GM23338 (cell line): ENCODE measurements at regions not wholly inside any gene's neighbourhood (a gene's known extent, or its start where the extent isn't known, plus 50 kb on each side); places are given as distances from the start of the nearest gene placed in this dataset.

Experiments
- ATAC-seq: fragments of 200-7000 bp; cut with Tn5 transposase; 3 replicates; pipeline ENCODE4 v1.9.1; 2020
- DNase-seq: peaks from one replicate; pipeline ENCODE4 v3.0.0-alpha.2; 2015; ENCODE audit warnings: low spot score
- H2AFZ ChIP-seq: fragments of 200-600 bp; sonication (generic); 2 replicates; pipeline ENCODE4 v1.8.0; 2016; ENCODE audit warnings: antibody characterized with exemption, mild to moderate bottlenecking, moderate library complexity
- H3F3A ChIP-seq: fragments of 200-600 bp; sonication (generic); replicated peaks from 2 replicates; pipeline ENCODE4 v1.8.0; 2017; ENCODE audit warnings: antibody characterized with exemption, mixed run types, low read depth
- H3K27ac ChIP-seq: fragments of 200-600 bp; sonication (generic); 2 replicates; pipeline ENCODE4 v1.6.1; 2016; ENCODE audit warnings: low read depth
- H3K27me3 ChIP-seq: fragments of 200-600 bp; sonication (generic); 2 replicates; pipeline ENCODE4 v1.8.0; 2016; ENCODE audit warnings: mild to moderate bottlenecking, mixed run types, moderate library complexity; ENCODE audit not compliant: insufficient read depth
- H3K36me3 ChIP-seq: fragments of 200-600 bp; sonication (generic); 2 replicates; pipeline ENCODE4 v1.8.0; 2016; ENCODE audit warnings: mild to moderate bottlenecking; ENCODE audit not compliant: insufficient read depth
- H3K4me1 ChIP-seq: fragments of 200-600 bp; sonication (generic); 2 replicates; pipeline ENCODE4 v1.8.0; 2016; ENCODE audit warnings: mild to moderate bottlenecking, moderate library complexity; ENCODE audit not compliant: insufficient read depth
- H3K4me2 ChIP-seq: fragments of 200-600 bp; sonication (generic); 2 replicates; pipeline ENCODE4 v1.7.1; 2017; ENCODE audit warnings: mixed run types
- H3K4me3 ChIP-seq: fragments of 200-600 bp; sonication (generic); 2 replicates; pipeline ENCODE4 v1.6.1; 2016; ENCODE audit warnings: mixed run types
- H3K79me2 ChIP-seq: fragments of 200-600 bp; sonication (generic); replicated peaks from 2 replicates; pipeline ENCODE4 v1.8.0; 2017; ENCODE audit warnings: mild to moderate bottlenecking; ENCODE audit not compliant: insufficient read depth
- H3K9me2 ChIP-seq: fragments of 200-600 bp; sonication (generic); 2 replicates; pipeline ENCODE4 v1.8.0; 2017; ENCODE audit not compliant: insufficient read depth
- H4K20me1 ChIP-seq: fragments of 200-600 bp; sonication (generic); replicated peaks from 2 replicates; pipeline ENCODE4 v1.8.0; 2017; ENCODE audit warnings: mild to moderate bottlenecking; ENCODE audit not compliant: insufficient read depth
- H3K27ac Mint-ChIP-seq: 2 replicates; pipeline ENCODE4 v1.8.0; 2020; ENCODE audit warnings: inconsistent platforms, mild to moderate bottlenecking, moderate library complexity, mixed read lengths
- H3K27me3 Mint-ChIP-seq: 3 replicates; pipeline ENCODE4 v1.8.0; 2022; ENCODE audit warnings: low read depth, mild to moderate bottlenecking, moderate library complexity, mixed read lengths, inconsistent platforms; ENCODE audit not compliant: insufficient read depth, poor library complexity
- H3K36me3 Mint-ChIP-seq: 3 replicates; pipeline ENCODE4 v1.8.0; 2021; ENCODE audit warnings: low read depth, mild to moderate bottlenecking, inconsistent platforms, moderate library complexity, mixed read lengths
- H3K4me1 Mint-ChIP-seq: 3 replicates; pipeline ENCODE4 v1.8.0; 2020; ENCODE audit warnings: mild to moderate bottlenecking, inconsistent platforms, mixed read lengths
- H3K4me3 Mint-ChIP-seq: 3 replicates; pipeline ENCODE4 v1.8.0; 2021; ENCODE audit warnings: moderate library complexity, mild to moderate bottlenecking, inconsistent platforms, mixed read lengths
- H3K9me3 Mint-ChIP-seq: 3 replicates; pipeline ENCODE4 v1.8.0; 2020; ENCODE audit warnings: moderate library complexity, mild to moderate bottlenecking, inconsistent platforms, mixed read lengths
- EZH2 ChIP-seq: fragments of 200-600 bp; sonication (generic); IDR thresholded peaks from one replicate; pipeline ENCODE4 v1.8.0; 2017; ENCODE audit warnings: antibody characterized with exemption, mild to moderate bottlenecking, low read depth; ENCODE audit not compliant: unreplicated experiment
- EZH2phosphoT487 ChIP-seq: fragments of 200-600 bp; sonication (generic); IDR thresholded peaks from one replicate; pipeline ENCODE4 v1.8.1; 2018; ENCODE audit warnings: antibody characterized with exemption; ENCODE audit not compliant: unreplicated experiment
- JUNB ChIP-seq: IDR thresholded peaks from one replicate; pipeline ENCODE4 v1.6.1; 2016; ENCODE audit warnings: antibody characterized with exemption; ENCODE audit not compliant: unreplicated experiment
- STAT1 ChIP-seq: IDR thresholded peaks from one replicate; pipeline ENCODE4 v1.6.1; 2016; ENCODE audit warnings: antibody characterized with exemption; ENCODE audit not compliant: unreplicated experiment
- ZNF331 ChIP-seq: fragments of 250-450 bp; sonication (Bioruptor Pico); IDR thresholded peaks from 2 replicates; pipeline ENCODE4 v1.5.0; 2020; ENCODE audit warnings: low read depth, mild to moderate bottlenecking, moderate library complexity
- TF ChIP-seq, protein P1 (sequence below): fragments of 250-450 bp; sonication (Bioruptor Pico); IDR thresholded peaks from 2 replicates; pipeline ENCODE4 v1.5.0; 2020; ENCODE audit warnings: mild to moderate bottlenecking, moderate library complexity
- TF ChIP-seq, protein P2 (sequence below): IDR thresholded peaks from 2 replicates; pipeline ENCODE4 v1.6.1; 2016; ENCODE audit warnings: antibody characterized with exemption

DNA sequence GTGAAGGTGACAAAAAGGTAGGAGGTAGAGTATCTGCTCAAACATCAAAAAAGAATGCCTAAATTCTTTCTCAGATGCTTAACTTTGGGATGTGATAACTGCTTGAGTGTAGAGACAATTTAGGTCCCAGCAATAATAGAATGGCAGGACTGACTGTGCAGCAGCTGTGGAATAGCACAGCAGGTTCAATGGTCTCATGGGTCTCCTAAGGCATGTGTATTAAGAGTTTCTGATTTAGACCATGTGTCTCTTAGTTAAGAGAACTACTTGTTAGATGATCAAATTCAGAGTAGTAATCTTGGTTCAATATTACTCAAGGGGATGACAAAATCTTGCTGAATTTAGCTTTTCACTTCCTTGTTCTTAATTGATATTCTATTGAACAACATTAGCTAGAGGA, 72.0 kb downstream of the ALX1 start:
- H3F3A ChIP-seq: no peaks in the 10 kb centered on the region
- Mint-ChIP-seq H3K27me3 (no peaks in the 10 kb centered on the region), H3K36me3 (no peaks in the 10 kb centered on the region), H3K27ac (no peak overlapping the region), H3K9me3 (no peaks in the 10 kb centered on the region), H3K4me1 (peaks cover 12% of the 10 kb centered on the region), H3K4me3 (no peak overlapping the region)
- DNase-seq (no peak), ATAC-seq (no peak)
- H3K4me1 ChIP-seq: peaks cover 11% of the 10 kb centered on the region
- H3K36me3 ChIP-seq: no peaks in the 10 kb centered on the region
- H3K9me2 ChIP-seq: no peaks in the 10 kb centered on the region
- TF ChIP-seq EZH2phosphoT487 (no peak), JUNB (no peak)
- TF ChIP-seq, protein P1, sequence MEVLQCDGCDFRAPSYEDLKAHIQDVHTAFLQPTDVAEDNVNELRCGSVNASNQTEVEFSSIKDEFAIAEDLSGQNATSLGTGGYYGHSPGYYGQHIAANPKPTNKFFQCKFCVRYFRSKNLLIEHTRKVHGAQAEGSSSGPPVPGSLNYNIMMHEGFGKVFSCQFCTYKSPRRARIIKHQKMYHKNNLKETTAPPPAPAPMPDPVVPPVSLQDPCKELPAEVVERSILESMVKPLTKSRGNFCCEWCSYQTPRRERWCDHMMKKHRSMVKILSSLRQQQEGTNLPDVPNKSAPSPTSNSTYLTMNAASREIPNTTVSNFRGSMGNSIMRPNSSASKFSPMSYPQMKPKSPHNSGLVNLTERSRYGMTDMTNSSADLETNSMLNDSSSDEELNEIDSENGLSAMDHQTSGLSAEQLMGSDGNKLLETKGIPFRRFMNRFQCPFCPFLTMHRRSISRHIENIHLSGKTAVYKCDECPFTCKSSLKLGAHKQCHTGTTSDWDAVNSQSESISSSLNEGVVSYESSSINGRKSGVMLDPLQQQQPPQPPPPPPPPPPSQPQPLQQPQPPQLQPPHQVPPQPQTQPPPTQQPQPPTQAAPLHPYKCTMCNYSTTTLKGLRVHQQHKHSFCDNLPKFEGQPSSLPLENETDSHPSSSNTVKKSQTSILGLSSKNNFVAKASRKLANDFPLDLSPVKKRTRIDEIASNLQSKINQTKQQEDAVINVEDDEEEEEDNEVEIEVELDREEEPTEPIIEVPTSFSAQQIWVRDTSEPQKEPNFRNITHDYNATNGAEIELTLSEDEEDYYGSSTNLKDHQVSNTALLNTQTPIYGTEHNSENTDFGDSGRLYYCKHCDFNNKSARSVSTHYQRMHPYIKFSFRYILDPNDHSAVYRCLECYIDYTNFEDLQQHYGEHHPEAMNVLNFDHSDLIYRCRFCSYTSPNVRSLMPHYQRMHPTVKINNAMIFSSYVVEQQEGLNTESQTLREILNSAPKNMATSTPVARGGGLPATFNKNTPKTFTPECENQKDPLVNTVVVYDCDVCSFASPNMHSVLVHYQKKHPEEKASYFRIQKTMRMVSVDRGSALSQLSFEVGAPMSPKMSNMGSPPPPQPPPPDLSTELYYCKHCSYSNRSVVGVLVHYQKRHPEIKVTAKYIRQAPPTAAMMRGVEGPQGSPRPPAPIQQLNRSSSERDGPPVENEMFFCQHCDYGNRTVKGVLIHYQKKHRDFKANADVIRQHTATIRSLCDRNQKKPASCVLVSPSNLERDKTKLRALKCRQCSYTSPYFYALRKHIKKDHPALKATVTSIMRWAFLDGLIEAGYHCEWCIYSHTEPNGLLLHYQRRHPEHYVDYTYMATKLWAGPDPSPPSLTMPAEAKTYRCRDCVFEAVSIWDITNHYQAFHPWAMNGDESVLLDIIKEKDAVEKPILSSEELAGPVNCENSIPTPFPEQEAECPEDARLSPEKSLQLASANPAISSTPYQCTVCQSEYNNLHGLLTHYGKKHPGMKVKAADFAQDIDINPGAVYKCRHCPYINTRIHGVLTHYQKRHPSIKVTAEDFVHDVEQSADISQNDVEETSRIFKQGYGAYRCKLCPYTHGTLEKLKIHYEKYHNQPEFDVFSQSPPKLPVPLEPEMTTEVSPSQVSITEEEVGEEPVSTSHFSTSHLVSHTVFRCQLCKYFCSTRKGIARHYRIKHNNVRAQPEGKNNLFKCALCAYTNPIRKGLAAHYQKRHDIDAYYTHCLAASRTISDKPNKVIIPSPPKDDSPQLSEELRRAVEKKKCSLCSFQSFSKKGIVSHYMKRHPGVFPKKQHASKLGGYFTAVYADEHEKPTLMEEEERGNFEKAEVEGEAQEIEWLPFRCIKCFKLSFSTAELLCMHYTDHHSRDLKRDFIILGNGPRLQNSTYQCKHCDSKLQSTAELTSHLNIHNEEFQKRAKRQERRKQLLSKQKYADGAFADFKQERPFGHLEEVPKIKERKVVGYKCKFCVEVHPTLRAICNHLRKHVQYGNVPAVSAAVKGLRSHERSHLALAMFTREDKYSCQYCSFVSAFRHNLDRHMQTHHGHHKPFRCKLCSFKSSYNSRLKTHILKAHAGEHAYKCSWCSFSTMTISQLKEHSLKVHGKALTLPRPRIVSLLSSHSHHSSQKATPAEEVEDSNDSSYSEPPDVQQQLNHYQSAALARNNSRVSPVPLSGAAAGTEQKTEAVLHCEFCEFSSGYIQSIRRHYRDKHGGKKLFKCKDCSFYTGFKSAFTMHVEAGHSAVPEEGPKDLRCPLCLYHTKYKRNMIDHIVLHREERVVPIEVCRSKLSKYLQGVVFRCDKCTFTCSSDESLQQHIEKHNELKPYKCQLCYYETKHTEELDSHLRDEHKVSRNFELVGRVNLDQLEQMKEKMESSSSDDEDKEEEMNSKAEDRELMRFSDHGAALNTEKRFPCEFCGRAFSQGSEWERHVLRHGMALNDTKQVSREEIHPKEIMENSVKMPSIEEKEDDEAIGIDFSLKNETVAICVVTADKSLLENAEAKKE (CRISPR knock-in tag): no peak
- no peaks in the 10 kb centered on the region for H3K79me2 ChIP-seq
- H3K27me3 ChIP-seq: no peaks in the 10 kb centered on the region
- no peak overlapping the region for H3K4me3 ChIP-seq
- H4K20me1 ChIP-seq: no peaks in the 10 kb centered on the region
- no peak overlapping the region for H3K4me2 ChIP-seq
- H2AFZ ChIP-seq: no peak overlapping the region
- H3K27ac ChIP-seq: no peak overlapping the region

DNA sequence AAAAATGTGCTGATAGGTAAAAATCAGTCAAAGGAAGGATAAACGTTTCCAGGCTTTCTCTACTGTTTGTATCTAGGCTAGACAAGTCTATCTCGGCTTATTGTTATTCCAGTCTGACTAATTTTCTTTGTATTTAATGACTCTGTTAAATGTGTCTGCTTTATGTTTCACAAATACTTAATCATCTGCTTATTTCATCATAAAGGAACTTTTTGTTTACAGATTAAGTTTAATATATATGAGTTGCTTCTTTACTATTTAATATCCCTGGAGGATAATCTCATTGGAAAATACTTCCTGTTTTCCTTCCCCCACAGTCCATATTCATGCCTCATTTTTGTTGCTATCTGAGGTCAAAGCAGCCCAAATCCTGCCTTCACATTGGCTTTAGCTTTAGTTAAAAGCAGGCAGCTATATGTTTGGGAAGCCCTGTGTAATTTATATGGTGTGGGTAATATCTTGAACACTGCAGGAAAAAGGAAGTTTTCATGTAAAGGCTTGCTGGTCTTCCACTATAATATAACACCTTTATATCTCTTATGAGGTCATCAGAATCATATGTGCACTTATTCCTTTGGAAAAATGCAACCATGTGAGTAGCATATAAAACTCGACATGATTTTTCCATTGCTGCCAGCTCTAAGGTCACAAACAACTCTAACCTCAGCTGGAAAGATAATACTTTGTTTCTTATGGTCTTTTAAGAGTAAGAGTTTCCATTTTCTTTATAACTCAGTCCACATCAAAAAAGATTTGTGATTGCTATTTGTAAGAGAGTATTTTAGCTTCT, 76.8 kb downstream of the ALX1 start:
- Histone ChIP-seq H3K9me2 (no peaks in the 10 kb centered on the region), H3K79me2 (no peaks in the 10 kb centered on the region), H3K4me2 (peak overlapping the region; percentile 13; the same call in 1 of the 2 replicates), H4K20me1 (no peaks in the 10 kb centered on the region), H3K27ac (no peak overlapping the region), H3K36me3 (no peaks in the 10 kb centered on the region), H3K4me1 (peaks cover 18% of the 10 kb centered on the region), H3K4me3 (no peak overlapping the region), H2AFZ (no peak overlapping the region), H3F3A (no peaks in the 10 kb centered on the region), H3K27me3 (no peaks in the 10 kb centered on the region)
- Mint-ChIP-seq H3K27me3 (no peaks in the 10 kb centered on the region), H3K27ac (peak overlapping the region; percentile 78; the same call in 1 of the 2 replicates), H3K4me1 (peaks cover 20% of the 10 kb centered on the region), H3K4me3 (no peak overlapping the region), H3K9me3 (no peaks in the 10 kb centered on the region), H3K36me3 (no peaks in the 10 kb centered on the region)
- ATAC-seq (no peak), DNase-seq (no peak)
- TF ChIP-seq EZH2 (no peak), ZNF331 (CRISPR knock-in tag) (no peak), STAT1 (no peak)
- TF ChIP-seq, protein P2, sequence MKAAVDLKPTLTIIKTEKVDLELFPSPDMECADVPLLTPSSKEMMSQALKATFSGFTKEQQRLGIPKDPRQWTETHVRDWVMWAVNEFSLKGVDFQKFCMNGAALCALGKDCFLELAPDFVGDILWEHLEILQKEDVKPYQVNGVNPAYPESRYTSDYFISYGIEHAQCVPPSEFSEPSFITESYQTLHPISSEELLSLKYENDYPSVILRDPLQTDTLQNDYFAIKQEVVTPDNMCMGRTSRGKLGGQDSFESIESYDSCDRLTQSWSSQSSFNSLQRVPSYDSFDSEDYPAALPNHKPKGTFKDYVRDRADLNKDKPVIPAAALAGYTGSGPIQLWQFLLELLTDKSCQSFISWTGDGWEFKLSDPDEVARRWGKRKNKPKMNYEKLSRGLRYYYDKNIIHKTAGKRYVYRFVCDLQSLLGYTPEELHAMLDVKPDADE: no peak
